Activated effector memory CD4-positive, alpha-beta T cell treated with anti-CD3 and anti-CD28 coated beads, Interleukin-2, amount 50 U/mL, for 16 hours (primary cell): ENCODE measurements at regions not wholly inside any gene's neighbourhood (a gene's known extent, or its start where the extent isn't known, plus 50 kb on each side); places are given as distances from the start of the nearest gene placed in this dataset.
"Not testable (repeated sequence)": the region's sequence is repeated elsewhere in the genome, so short reads cannot be mapped to it uniquely, and the experiment has no call there.

ENCODE experiments used
- DNase-seq: peaks from one replicate; pipeline ENCODE4 v3.0.0-alpha.2; 2020

DNA sequence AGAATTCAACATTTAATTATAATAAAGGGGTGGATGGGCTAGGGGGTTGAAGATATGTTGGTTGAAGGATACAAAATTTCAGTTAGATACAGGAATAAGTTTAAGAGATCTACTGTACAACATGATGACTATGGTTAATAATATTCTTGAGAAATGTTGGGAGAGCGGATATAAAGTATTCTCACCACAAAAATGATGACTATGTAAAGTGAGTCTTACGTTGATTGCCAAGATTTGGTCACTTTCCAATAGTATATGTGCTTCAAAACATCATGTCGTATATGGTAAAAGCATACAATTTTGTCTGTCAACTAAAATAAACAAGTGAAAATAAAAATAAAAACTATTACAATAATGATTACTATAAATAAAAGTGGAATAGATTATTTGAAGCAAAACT is 802.0 kb downstream of the C12orf50 start:
- no peak for DNase-seq

DNA sequence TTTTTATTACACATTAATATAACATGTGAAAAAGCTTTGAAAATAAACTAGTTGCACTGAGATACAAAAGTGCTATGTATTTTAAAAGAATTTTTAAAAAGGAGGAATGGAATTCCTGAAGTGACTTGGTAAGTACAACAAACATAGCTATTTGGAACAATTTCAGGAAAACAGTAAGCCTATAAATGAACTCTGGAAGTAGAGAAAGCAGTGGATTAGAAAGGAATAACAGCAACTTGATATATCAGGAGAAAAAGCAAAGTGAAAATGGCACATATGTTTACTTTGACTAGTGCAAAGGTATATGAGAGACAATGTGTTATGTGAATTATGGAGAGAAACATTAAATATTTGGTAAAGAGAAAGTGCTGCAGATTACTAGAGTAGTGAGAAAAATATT is 811.7 kb downstream of the C12orf50 start:
- DNase-seq = no peak

DNA sequence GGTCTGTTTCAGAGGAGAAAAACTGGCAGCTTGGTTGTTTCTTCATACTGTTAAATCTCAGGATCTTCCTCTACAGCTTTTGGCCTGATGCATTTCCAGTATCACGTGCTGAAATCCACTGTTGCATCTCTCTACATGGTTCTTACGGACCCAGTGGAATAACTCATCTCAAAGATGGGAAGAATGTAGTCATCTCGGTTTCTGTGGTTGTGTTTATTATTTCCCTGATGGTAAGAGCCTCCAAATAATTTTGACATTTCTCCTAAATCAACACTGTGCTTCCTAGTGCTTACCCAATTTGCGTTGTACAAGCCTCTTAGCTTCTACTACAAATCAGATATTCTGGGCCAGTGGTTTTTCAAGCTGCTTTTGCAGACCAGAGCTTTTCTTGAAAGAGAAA is 812.8 kb downstream of the C12orf50 start:
- DNase-seq = no peak

DNA sequence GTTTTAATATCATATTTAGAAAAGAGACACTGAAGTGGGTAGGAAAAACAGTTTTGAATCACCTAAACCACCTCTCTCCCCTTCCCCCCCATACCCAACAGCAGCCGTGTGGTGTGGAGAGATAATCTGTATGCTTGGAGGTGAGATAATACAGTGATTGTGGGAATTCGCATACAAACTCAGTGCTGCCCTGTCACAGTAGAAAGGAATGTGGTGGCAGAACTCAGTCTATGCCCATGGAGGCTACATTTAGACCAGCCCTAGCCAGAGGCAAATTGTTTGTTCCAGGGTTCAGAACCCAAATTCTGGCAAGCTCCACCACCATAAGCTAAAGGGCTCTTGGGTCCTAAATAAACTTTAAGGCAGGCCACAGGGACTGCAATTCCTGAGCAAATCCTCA is 827.0 kb downstream of the C12orf50 start:
- DNase-seq = no peak

DNA sequence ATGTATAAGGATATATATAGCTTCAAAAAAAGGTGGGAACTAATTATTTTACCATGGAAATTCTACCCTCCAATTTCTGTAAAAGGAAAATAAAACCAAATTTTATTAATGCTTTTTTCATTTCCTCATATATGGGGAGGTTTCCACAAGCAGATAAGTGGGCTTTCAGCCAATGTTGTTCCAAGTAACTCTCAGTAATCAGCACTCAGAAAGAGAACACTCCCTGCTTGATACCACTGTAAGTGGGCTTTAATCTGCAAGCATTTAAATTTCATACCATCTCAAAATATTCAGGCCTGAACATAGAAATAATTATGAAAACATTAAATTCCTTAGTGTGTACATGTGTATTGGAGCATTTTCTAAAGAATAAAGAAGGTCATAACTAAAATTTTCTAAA is 827.6 kb downstream of the C12orf50 start:
- no peak for DNase-seq

DNA sequence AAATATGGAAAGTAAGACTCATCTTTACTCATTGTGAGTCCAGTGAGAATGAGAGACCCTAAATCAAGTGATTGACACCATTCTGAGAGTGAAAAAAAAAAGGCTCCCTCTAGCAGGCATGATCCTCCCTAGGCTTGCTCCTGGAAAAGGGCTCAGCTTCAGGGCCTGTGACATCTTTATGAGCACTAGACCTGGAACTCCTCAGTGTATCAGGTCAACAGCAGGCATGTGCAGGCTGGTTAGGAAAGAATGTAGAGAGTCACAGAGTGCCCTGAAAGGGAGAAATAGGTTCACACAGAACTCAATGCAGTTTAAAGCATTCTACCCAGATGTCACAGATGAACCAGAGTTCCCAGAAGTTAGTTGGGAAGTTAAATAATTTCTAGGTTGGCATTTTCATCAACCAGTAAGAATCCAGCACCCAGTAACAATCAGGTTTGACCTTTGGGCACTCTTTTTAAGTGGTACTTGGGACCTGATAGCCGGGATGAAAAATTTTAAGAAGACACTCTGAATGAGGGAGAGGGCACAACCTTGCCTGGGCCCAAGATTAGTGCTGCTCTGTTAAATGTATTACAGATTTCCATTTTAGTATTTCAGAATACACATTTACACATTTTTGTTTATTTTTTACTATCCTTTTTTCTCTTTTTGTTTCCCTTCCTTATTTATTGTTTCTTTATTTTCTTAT is 828.8 kb downstream of the C12orf50 start:
- no peak for DNase-seq

DNA sequence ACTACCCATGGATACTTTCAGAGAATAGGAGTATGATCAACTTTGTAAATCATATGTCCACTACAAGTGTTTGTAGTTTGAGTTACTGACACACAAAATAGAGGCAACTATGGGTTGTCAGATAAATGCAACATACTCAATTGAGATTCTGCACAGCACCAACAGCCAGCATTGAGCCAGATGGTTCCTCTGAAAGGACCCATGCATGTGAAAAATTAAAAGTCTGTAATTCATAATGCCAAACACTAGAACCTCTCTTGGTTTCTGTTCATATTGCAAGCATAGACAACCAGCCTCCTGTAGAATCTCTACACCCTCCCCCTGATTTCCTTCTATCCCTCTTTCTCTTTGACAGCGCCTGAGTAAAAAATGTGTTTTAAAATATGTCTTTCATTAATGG is 831.0 kb downstream of the C12orf50 start:
- DNase-seq = no peak

DNA sequence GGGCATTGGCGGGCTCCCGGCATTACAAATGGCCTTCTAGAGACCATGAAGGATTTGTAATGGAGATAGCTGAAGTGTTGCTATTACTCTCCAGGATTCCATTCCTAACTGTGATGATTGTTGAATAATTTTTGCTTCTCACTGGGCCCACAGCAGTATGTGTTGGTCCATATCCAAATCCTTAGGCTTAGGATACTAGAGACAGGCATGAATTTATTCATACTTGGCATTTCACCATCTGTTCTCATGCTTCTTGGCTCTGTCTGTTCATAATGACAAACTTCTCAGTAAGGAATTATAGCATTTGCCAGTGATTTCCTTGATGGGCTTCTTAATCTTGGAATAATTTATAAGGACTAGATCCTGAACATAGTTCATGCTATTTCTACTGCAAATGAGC is 832.9 kb downstream of the C12orf50 start:
- DNase-seq = no peak

DNA sequence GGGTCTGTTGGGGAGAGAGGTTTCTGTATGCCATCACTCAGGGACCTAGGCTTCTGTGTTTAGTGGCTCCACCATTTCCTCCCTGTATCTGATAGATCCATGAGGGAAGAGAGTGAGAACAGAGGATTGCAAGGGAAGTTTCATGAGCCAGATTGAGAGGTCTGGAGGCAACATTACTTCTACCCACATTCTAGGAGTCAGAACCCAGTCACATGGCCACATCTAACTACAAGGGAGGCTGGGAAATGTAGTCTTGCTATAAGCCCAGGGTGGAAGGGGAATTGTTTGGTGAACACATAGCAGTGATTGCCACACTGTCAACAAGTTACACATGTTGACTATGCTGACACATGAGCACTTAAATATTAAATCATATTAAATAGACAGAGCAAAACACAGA is 834.8 kb downstream of the C12orf50 start:
- not testable (repeated sequence) for DNase-seq

DNA sequence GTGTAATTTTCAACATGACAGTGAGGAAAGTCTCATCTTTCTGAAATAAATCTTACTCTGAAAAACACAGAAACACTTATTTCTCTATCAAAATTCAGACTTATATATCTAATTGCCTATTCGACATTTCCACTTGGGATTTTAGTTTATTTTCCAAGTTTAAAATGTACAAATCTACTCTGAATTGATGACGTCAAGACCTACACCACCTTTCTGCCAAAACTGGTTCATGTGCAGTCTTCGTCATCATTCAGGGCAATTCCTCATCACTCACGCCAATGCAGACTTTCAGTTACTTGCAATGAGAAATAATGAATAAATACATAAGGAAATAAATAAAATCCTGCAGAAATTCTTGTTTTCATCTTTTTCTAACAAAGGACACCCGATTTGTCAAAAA is 843.8 kb downstream of the C12orf50 start:
- DNase-seq = no peak

DNA sequence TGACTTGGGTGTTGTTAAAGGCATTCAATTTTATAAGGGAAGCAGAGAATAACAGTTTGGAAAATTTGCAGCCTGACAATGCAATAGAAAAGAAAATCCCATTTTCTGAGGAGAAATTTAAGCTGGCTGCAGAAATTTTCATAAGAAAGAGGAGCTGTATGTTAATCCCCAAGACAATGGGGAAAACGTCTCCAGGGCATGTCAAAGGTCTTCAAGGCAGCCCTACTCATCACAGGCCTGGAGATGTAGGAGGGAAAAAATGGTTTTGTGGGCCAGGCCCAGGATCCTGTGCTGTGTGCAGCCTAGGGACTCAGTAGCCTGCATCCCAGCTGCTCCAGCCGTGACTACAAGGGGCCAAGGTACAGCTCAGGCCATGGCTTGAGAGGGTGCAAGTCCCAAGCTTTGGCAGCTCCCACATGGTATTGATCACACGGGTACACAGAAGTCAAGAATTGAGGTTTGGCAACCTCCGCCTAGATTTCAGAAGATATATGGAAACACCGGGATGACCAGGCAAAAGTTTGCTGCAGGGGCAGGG is 846.4 kb downstream of the C12orf50 start:
- DNase-seq = no peak

DNA sequence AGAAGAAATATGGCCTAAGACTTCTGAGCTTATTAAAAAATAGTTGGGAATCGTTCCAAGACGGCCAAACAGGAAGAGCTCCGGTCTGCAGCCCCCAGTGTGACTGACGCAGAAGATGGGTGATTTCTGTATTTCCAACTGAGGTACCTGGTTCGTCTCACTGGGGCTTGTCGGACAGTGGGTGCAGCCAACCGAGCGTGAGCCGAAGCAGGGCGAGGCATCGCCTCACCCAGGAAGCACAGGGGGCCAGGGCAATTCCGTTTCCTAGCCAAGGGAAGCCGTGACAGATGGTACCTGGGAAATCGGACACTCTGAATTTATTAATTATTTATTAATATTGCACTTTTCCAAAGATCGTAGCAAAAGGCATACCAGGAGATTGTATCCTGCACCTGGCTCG is 857.8 kb downstream of the C12orf50 start:
- no peak for DNase-seq

DNA sequence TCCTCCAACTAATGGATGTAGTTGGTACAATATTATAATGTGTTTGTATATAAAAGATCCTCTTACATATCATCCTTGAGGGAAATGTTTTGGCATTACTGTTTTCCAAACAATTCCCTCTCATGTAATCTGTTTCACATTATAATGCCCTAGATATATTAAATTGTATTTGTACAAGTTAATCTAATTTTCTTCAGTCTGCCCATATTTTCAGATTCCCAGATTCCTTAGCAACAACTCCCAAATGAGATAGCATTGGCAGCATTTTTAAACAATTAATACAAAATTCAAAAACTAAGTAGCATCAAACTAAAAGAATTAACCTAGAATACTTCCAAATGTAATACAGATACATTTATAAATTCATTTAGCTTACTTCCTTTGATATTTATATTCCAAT is 860.2 kb downstream of the C12orf50 start:
- DNase-seq = no peak

DNA sequence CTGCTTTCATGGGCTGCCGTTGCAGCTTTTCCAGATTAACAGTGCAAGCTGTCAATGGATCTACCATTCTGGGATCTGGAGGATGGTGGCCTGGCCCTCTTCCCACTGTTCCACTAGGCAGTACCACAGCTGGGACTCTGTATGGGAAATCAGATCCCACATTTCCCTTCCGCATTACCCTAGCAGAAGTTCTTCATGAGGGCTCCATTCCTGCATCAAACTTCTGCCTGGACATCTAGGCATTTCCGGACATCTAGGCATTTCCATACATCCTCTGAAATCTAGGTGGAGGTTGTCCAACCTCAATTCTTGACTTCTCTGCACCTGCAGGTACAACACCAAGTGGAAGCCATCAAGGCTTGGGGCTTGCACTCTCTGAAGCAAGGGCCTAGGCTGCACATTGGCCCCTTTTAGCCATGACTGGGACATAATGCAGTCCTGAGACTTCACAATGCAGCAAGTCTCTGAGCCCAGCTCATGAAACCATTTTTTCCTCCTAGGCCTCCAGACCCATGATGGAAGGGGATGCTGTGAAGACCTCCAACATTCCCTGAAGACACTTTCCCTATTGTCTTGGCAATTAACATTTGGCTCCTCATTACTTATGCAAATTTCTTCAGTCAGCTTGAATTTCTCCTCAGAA is 863.3 kb downstream of the C12orf50 start:
- no peak for DNase-seq

DNA sequence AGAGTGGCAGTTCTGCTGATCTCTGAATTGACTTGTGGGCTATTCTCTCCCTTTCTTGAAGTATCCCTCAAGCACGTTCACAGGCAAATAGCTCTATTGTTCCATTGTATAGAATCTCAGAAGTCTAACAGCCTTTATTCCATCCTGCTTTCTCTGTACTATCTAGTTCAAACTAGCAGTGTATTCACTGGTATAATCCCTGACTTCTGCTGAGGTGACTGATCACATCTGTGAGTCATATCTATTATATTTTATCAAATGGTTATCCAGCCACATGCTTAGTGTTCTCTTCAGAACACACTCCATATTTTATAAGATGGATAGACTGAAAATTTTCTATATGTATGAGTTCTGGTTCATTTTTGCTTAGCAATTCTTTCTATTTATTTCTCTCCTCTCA is 866.1 kb downstream of the C12orf50 start:
- no peak for DNase-seq

DNA sequence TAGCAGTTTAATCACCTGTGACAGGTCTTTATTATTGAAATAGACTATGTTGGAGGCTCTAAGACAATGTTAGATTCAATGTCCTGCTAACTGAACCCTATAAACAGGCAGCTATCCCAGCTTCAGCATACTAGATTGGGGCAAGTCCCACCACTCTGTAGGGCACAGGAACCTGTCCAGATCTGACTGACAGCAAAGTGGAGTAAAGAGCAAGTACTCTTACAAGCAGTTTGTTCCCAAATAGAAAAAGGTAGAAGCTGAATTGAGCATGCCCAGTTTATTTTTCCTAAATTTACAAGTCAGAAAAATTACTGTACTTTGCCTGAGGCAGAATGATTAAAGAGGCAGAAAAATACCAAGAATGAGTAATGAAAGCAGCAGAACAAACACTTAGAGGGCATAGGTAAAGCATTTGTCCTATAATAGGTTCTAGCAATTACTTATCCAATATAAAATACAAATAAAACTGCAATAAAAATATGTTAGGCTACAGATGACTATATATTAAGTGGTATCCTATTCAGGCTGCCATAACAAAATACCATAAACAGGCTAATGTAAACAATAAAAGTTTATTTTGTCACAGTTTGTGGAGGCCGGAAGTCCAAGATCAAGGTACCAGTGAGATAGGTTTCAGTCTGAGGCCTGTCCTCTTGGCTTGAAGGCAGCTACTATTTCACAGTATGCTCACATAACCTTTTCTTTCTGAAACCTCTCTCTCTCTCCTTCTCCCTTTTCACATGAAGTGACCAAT is 868.2 kb downstream of the C12orf50 start:
- no peak for DNase-seq

DNA sequence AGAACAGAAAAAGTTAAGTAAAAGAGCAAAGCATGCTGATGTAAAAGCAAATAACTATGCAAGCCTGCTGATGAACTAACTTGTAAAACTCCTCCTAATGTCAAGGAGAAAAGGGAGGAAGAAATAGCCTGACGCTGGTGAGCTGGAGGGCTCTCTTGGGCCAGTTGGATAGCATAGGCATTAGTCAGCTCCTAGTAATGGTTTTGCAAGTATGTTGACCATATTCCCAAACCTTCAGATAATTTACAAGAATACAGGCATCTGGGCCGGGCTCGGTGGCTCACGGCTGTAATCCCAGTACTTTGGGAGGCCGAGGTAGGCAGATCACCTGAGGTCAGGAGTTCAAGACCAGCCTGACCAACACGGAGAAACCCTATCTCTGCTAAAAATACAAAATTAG is 871.4 kb downstream of the C12orf50 start:
- DNase-seq = no peak

DNA sequence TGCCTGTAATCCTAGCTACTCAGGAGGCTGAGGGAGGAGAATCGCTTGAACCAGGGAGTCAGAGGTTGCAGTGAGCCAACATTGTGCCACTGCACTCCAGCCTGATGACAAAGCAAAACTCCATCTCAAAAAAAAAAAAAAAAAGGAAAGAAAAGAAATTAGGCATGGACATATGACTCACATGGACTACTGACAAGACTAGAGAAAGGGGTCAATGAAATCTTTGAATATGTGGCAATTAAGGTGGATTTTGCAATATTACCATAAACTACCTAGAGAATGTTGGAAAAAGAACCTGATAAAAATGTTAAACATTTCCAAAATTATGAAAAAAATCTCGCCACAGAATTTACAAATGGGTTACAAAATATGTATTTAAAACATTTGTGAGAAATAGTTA is 873.6 kb downstream of the C12orf50 start:
- no peak for DNase-seq

DNA sequence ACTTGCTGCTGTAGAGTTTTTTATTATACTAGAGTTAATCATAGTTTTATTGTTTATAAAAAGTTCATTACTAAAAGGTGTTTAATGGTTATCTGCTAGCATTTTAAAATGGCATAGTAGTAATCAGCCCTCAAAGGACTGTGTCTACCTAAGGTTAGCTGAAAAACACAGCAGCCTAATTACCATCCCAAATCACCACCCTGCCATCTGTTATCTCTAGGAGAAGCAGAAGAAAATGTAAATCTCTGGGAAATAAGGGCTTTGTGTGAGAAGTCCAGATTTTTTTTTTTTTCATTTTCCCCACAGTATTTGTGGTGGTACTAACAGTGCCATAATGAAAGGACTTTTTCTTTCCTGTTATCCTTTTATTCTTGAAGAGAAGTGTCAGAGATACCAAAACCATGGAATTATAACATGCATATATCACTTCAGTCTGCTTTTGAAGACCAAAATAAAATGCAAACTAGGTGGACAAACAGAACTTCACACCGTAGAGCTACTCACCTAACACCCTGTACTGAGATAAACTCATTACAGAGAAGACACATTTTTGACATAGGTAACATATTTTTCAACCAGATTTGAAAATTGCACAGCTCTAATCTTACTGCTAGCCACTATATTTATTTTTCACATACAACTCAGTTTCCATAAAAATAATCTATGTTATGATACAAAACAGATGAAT is 876.2 kb downstream of the C12orf50 start:
- DNase-seq = no peak

DNA sequence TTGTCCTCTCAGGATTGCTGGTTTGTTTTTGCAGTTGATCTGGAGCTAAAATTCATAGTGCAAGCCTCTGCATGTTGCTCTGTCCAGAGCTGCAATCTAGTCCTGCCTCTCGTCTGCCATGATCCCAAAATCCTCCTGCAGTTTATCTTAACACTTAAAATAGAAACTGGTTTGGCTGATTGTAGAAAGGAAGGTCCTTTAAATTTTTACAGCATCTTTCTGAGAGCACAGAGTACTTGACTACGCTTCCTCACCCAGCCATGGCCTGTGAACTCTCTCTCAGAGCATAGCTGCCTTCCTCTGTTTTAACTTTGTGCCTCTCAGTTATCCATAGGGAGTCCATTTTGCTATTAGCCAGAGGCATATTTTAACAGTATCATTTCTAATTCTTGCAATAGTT is 877.1 kb downstream of the C12orf50 start:
- no peak for DNase-seq

DNA sequence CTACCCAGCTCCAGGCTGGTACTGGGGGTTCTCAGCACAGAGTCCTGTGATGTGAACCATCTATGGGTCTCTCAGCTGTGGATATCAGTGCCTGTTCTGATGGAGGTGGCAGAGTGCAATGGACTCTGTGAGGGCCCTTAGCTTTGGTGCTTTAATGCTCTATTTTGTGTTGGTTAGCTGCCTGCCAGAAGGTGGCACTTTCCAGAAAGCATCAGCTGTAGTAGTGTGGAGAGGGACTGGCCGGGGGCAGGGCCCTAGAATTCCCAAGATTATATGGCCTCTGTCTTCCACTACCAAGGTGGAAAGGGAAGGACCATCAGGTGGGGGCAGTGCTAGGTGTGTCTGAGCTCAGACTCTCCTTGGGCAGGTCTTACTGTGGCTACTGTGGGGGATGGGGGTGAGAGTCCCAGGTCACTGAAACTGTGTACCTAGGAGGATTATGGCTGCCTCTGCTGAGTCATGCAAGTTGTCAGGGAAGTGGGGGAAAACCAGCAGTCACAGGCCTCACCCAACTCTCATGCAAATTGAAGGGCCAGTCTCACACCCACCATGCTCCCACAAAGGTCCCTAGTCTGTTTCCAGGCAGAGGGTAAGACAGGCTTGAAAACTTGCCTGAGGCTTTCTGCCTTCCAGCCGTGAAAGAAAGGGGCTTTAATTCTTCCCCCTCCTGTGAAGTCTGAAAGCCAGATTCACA is 878.1 kb downstream of the C12orf50 start:
- no peak for DNase-seq

DNA sequence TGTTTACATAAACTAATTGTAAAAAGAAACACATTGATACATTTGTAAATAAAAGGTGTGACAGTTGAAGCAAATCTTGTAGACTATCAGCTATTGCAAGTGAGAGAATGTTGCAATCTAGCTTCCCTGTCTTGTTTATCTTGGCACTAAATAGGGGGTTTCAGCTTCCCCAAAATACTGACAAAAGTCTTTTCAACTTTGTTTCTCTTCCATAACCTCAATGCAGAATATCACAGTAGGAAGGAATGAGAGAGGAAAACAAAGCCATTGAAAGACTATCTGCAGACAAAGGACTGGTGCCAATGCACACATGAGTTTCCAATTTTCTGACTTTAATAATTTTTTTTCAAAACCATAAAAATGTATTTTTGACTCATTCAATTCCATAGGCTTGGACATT is 886.2 kb upstream of the MGAT4C start:
- no peak for DNase-seq

DNA sequence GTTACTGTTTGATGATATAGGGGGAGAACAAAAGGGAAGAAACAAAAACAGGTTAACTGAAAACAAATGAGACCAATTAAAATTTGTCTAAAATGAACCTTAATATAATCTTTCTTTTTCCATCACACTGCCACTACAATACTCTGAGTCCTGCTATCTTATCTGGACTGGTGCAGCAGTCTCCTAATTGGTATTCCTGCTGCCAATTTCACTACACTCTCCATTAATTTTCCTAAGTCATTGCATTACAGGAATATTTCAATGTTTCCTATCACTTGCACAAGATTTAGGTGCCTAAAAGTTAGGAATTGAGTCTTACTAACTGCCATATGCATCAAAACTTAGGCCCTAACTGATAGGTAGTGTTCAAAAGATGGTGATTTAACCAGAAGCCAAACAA is 884.9 kb upstream of the MGAT4C start:
- DNase-seq = no peak
